Brain pericyte (primary cell): ENCODE measurements at regions not wholly inside any gene's neighbourhood (a gene's known extent, or its start where the extent isn't known, plus 50 kb on each side); places are given as distances from the start of the nearest gene placed in this dataset.
"Not testable (repeated sequence)": the region's sequence is repeated elsewhere in the genome, so short reads cannot be mapped to it uniquely, and the experiment has no call there.

Experiments
- DNase-seq: peaks from one replicate; pipeline ENCODE4 v3.0.0-alpha.2; 2012; ENCODE audit warnings: low read depth, low spot score

- DNase-seq = no peak
Measured at GRCh38 chr4:19631814-19632213, 619.9 kb upstream of the SLIT2 start.

- no peak for DNase-seq
Measured at GRCh38 chr4:19623866-19624265, 627.8 kb upstream of the SLIT2 start.

- DNase-seq = no peak
Measured at GRCh38 chr4:19615086-19615689, 636.5 kb upstream of the SLIT2 start.

- no peak for DNase-seq
Measured at GRCh38 chr4:19614171-19614570, 637.5 kb upstream of the SLIT2 start.

- DNase-seq = no peak
Measured at GRCh38 chr4:19596342-19596741, 655.4 kb upstream of the SLIT2 start.

GRCh38 chr4:19592391-19592790, 659.3 kb upstream of the SLIT2 start:
- DNase-seq = no peak

- DNase-seq = no peak
Measured at GRCh38 chr4:19583827-19584569, 667.7 kb upstream of the SLIT2 start.

GRCh38 chr4:19580095-19580494, 671.6 kb upstream of the SLIT2 start:
- no peak for DNase-seq

GRCh38 chr4:19579608-19580007, 672.1 kb upstream of the SLIT2 start:
- DNase-seq = no peak

GRCh38 chr4:19577097-19577496, 674.6 kb upstream of the SLIT2 start:
- DNase-seq = no peak

GRCh38 chr4:19575924-19576323, 675.8 kb upstream of the SLIT2 start:
- DNase-seq = no peak

- no peak for DNase-seq
Measured at GRCh38 chr4:19566041-19566440, 685.7 kb upstream of the SLIT2 start.

GRCh38 chr4:19562456-19562855, 689.2 kb upstream of the SLIT2 start:
- DNase-seq = no peak

GRCh38 chr4:19557161-19557560, 694.5 kb upstream of the SLIT2 start:
- DNase-seq = no peak

GRCh38 chr4:19556276-19556675, 695.4 kb upstream of the SLIT2 start:
- not testable (repeated sequence) for DNase-seq

- DNase-seq = no peak
Measured at GRCh38 chr4:19547463-19547862, 704.2 kb upstream of the SLIT2 start.

GRCh38 chr4:19544446-19545125, 707.1 kb upstream of the SLIT2 start:
- no peak for DNase-seq

GRCh38 chr4:19540859-19541540, 710.7 kb upstream of the SLIT2 start:
- no peak for DNase-seq

- DNase-seq = no peak
Measured at GRCh38 chr4:19539201-19539600, 712.5 kb upstream of the SLIT2 start.

- DNase-seq = no peak
Measured at GRCh38 chr4:19534159-19534558, 717.5 kb upstream of the SLIT2 start.

- DNase-seq = no peak
Measured at GRCh38 chr4:19531906-19532848, 719.5 kb upstream of the SLIT2 start.
